Endothelial cell of umbilical vein (primary cell): ENCODE measurements at regions not wholly inside any gene's neighbourhood (a gene's known extent, or its start where the extent isn't known, plus 50 kb on each side); places are given as distances from the start of the nearest gene placed in this dataset.

Experiments used
- BruUV-seq: library from RNA; stranded (reverse); fragments of 400-500 nt; replicated peaks from 2 replicates; lab custom pipeline; 2021; lab: Mats Ljungman, UMichigan
- CTCF ChIA-PET: fragments of 300-600, 350-600 bp; sonication (Branson Sonifier 250); formaldehyde crosslinking; loops from one replicate; lab custom pipeline; 2021; ENCODE audit warnings: antibody characterized with exemption, inconsistent platforms; lab: Charles Lee
- POLR2A ChIA-PET: fragments of 300-600, 350-600 bp; sonication (Branson Sonifier 250); formaldehyde crosslinking; loops from one replicate; lab custom pipeline; 2021; ENCODE audit warnings: antibody characterized with exemption, inconsistent platforms; lab: Charles Lee
- DNase-seq: peaks from one replicate; pipeline ENCODE4 v3.0.0-alpha.2; 2011; ENCODE audit warnings: low read depth, low spot score
- FAIRE-seq: peaks from 2 replicates; lab custom pipeline; 2011; peaks lifted over from hg19 to GRCh38; lab: Jason Lieb, UNC
- H2AFZ ChIP-seq: 2 replicates; pipeline ENCODE4 v1.6.0; 2012; ENCODE audit warnings: low read depth, low read length, control low read depth, inconsistent platforms
- H3K27ac ChIP-seq: 2 replicates; pipeline ENCODE4 v1.5.1; 2011; ENCODE audit warnings: low read depth, mild to moderate bottlenecking, control low read depth, low read length, moderate library complexity; ENCODE audit not compliant: insufficient read depth
- H3K27me3 ChIP-seq, 2 experiments: 2 replicates each; pipeline versions ENCODE4 v1.6.0 to v1.6.1; 2011; ENCODE audit warnings: low read length in 2 of 2, mixed read lengths in 1 of 2; ENCODE audit not compliant: control insufficient read depth in 2 of 2, insufficient read depth in 2 of 2
- H3K36me3 ChIP-seq, 2 experiments: 2 replicates in 1 of 2; 3 replicates in 1 of 2; pipeline ENCODE4 v1.5.1; 2011; ENCODE audit warnings: low read length in 2 of 2, mild to moderate bottlenecking in 1 of 2, moderate library complexity in 1 of 2; ENCODE audit not compliant: control insufficient read depth in 2 of 2, insufficient read depth in 2 of 2; ENCODE audit errors: extremely low read depth in 1 of 2
- H3K4me1 ChIP-seq: 3 replicates; pipeline ENCODE4 v1.5.1; 2011; ENCODE audit warnings: mild to moderate bottlenecking, low read length; ENCODE audit not compliant: control insufficient read depth, insufficient read depth; ENCODE audit errors: extremely low read depth
- H3K4me2 ChIP-seq: 2 replicates; pipeline ENCODE4 v1.6.1; 2011; ENCODE audit warnings: low read length, control low read depth, mixed read lengths; ENCODE audit not compliant: insufficient read depth
- H3K4me3 ChIP-seq, 3 experiments: fragments of 200-600 bp in 1 of 3; sonication (generic), shearing (Covaris generic) in 1 of 3; replicated peaks in 1 of 3; 2 replicates each; pipeline ENCODE4 v1.5.1; 2011 to 2016; ENCODE audit warnings: control low read depth in 3 of 3, low read length in 3 of 3, mild to moderate bottlenecking in 2 of 3, inconsistent platforms in 1 of 3, low read depth in 1 of 3, moderate library complexity in 1 of 3; ENCODE audit not compliant: insufficient read depth in 1 of 3
- H3K79me2 ChIP-seq: 2 replicates; pipeline ENCODE4 v1.6.0; 2012; ENCODE audit warnings: low read length, inconsistent platforms; ENCODE audit not compliant: control insufficient read depth, insufficient read depth
- H3K9ac ChIP-seq: replicated peaks from 2 replicates; pipeline ENCODE3; 2011; ENCODE audit warnings: low read length, control low read depth; ENCODE audit not compliant: insufficient read depth; ENCODE audit errors: extremely low read depth
- H3K9me1 ChIP-seq: replicated peaks from 3 replicates; pipeline ENCODE4 v1.6.0; 2011; ENCODE audit warnings: mild to moderate bottlenecking, low read length; ENCODE audit not compliant: control insufficient read depth, insufficient read depth; ENCODE audit errors: extremely low read depth
- H3K9me3 ChIP-seq: replicated peaks from 2 replicates; pipeline ENCODE4 v1.5.1; 2012; ENCODE audit warnings: low read length, inconsistent platforms; ENCODE audit not compliant: control insufficient read depth, insufficient read depth
- H4K20me1 ChIP-seq: replicated peaks from 2 replicates; pipeline ENCODE3; 2011; ENCODE audit warnings: mild to moderate bottlenecking, low read length; ENCODE audit not compliant: control insufficient read depth, insufficient read depth; ENCODE audit errors: extremely low read depth
- CTCF ChIP-seq, 2 donors: IDR thresholded peaks; 1 replicate in 1 of 2; 2 replicates in 1 of 2; pipeline ENCODE4 v1.5.1; 2011; ENCODE audit warnings: low read length in 2 of 2, mild to moderate bottlenecking in 2 of 2, moderate library complexity in 2 of 2, control low read depth in 1 of 2, inconsistent platforms in 1 of 2, low read depth in 1 of 2; ENCODE audit not compliant: insufficient read depth in 1 of 2; ENCODE audit errors: extremely low read depth in 1 of 2
- EZH2 ChIP-seq: IDR thresholded peaks from 2 replicates; pipeline ENCODE4 v1.6.1; 2012; ENCODE audit warnings: borderline replicate concordance, low read depth, mild to moderate bottlenecking, moderate library complexity, low read length, inconsistent platforms; ENCODE audit not compliant: severe bottlenecking
- MAX ChIP-seq: IDR thresholded peaks from 2 replicates; pipeline ENCODE4 v1.6.1; 2011; ENCODE audit not compliant: insufficient read depth, insufficient read length
- MYC ChIP-seq: IDR thresholded peaks from one replicate; pipeline ENCODE4 v1.6.1; 2011; ENCODE audit warnings: mild to moderate bottlenecking, low read depth, low read length
- POLR2A ChIP-seq: IDR thresholded peaks from 2 replicates; pipeline ENCODE4 v1.6.1; 2012; ENCODE audit warnings: low read depth, mild to moderate bottlenecking, control low read depth, low read length
- POLR2AphosphoS5 ChIP-seq: IDR thresholded peaks from 2 replicates; pipeline ENCODE4 v1.6.1; 2012; ENCODE audit warnings: low read depth, mild to moderate bottlenecking, control low read depth, low read length, moderate library complexity; ENCODE audit not compliant: insufficient read depth
- dilution Hi-C: fragments of 300-500 bp; cut with MboI; formaldehyde crosslinking; loops from one replicate; pipeline ENCODE4 v1.15.0; 2019; ENCODE audit warnings: low sequenced_read_pairs; ENCODE audit not compliant: extremely low pct_ligation_motif_present
- intact Hi-C: fragments of 100-400 bp; cut with micrococcal nuclease; formaldehyde crosslinking; loops from one replicate; pipeline ENCODE4 v1.10.0; 2022

GRCh38 chr7:109549471-109550193, 980.0 kb downstream of the DNAJB9 start:
- DNase-seq (peak; percentile 2), FAIRE-seq (no peak)
- Histone ChIP-seq H3K9me1 (no peaks in the 10 kb centered on the region), H3K9ac (no peak overlapping the region), H3K36me3 (no peaks in the 10 kb centered on the region), H3K4me1 (no peaks in the 10 kb centered on the region), H3K79me2 (no peaks in the 10 kb centered on the region), H4K20me1 (no peaks in the 10 kb centered on the region), H3K4me3 (no peak overlapping the region), H3K9me3 (no peaks in the 10 kb centered on the region), H3K27ac (no peak overlapping the region), H3K4me2 (no peak overlapping the region), H2AFZ (no peak overlapping the region), H3K27me3 (no peaks in the 10 kb centered on the region)
- BruUV-seq, result no TSS peak
- ChIA-PET CTCF (no interaction called here), POLR2A (no interaction called here)
- dilution Hi-C loops, result no loop called here
- intact Hi-C loops, result no loop called here
- TF ChIP-seq POLR2AphosphoS5, result no peak

- Histone ChIP-seq H4K20me1 (no peaks in the 10 kb centered on the region), H3K4me2 (no peak overlapping the region), H3K4me1 (no peaks in the 10 kb centered on the region), H3K27ac (no peak overlapping the region), H3K9ac (no peak overlapping the region), H3K27me3 (no peaks in the 10 kb centered on the region), H3K9me3 (no peaks in the 10 kb centered on the region), H3K9me1 (no peaks in the 10 kb centered on the region), H3K79me2 (no peaks in the 10 kb centered on the region), H3K4me3 (no peak overlapping the region), H2AFZ (no peak overlapping the region), H3K36me3 (no peaks in the 10 kb centered on the region)
- ChIA-PET POLR2A (no interaction called here), CTCF (no interaction called here)
- DNase-seq, result no peak
- dilution Hi-C loops (no loop called here), intact Hi-C loops (no loop called here)
- FAIRE-seq, result no peak
- no TSS peak for BruUV-seq
- no peak for TF ChIP-seq CTCF (IDR thresholded peaks at IDR 0.05; ENCODE audit: extremely low read depth in 1 of 2, insufficient read depth in 1 of 2, low read depth in 1 of 2, low read length in 2 of 2)
- no peak for TF ChIP-seq MAX
- TF ChIP-seq EZH2, result no peak
- no peak for TF ChIP-seq POLR2A
- no peak for TF ChIP-seq MYC
- TF ChIP-seq POLR2AphosphoS5, result no peak
These were observed 982.3 kb downstream of the DNAJB9 start for GRCh38 chr7:109552017-109552416.
